GM18520 (cell line): ENCODE measurements at regions not wholly inside any gene's neighbourhood (a gene's known extent, or its start where the extent isn't known, plus 50 kb on each side); places are given as distances from the start of the nearest gene placed in this dataset.

ENCODE experiments used
- ATAC-seq: cut with Tn5 transposase; IDR thresholded peaks from one replicate; pipeline ENCODE4 v1.9.1; 2021; ENCODE audit not compliant: unreplicated experiment

GRCh38 chr5:144880513-144880912, 709.8 kb downstream of the KCTD16 start:
- ATAC-seq: no peak

DNA sequence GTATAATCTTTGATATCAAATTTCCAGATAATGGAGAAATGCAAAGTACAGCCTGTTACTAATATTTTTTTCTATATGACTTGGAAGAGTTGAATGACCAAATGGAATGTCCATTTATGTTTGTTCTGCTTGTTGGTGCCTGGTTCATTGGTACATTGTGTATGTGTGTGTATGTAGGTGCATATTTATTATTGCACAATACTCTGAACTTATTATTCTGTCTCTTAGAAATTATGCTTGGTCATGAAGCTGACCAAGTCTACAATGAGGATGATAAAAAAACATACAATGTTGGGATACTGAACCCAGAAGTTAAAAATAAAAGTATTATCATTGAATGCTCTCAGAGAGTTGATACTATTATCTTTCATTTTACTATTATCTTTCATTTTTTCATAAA, 706.3 kb downstream of the KCTD16 start:
- ATAC-seq: no peak

- ATAC-seq: no peak
These were observed 702.4 kb downstream of the KCTD16 start for GRCh38 chr5:144873076-144873475.

DNA sequence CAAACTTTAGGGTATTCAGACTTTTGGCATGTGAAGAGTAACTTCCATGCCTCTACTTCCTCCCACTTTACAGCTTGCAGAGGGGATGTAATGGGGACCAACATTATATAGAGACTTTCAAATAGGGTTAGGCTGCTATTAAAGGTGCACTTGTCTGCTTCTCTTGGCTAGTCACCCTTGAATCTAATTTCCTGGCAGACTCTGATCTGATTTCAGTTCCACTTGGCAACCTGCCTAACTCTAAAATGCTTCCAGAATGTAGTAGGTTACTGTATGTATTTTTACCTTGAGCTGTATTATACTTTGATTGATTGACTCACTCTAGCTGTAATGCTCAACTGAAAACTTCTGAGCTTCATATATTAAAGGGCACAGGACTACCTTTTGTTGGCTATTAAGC, 693.4 kb downstream of the KCTD16 start:
- no peak for ATAC-seq

GRCh38 chr5:144857454-144857853, 686.8 kb downstream of the KCTD16 start:
- no peak for ATAC-seq

- ATAC-seq: no peak
These were observed 673.4 kb downstream of the KCTD16 start for GRCh38 chr5:144844086-144844485.

DNA sequence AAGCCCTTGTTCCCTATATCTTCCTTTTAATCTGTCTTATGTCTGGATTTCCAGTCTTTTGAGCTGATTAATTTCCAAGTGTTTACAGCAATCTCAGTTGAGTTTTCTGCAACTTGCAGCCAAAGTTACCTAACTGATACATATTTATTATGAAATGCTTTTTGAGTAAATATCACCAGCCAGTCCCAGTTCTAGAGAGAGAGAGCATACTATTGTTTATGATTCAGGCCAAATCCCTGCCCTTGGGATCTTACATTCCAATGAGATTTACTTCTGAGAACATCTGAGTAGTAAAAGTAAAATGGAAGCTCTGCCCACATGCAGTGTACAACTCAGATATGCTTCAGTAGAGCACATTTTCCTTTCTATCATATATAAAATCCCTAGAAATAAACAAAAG, 661.7 kb downstream of the KCTD16 start:
- ATAC-seq: no peak

- no peak for ATAC-seq
These were observed 661.0 kb downstream of the KCTD16 start for GRCh38 chr5:144831650-144832049.

DNA sequence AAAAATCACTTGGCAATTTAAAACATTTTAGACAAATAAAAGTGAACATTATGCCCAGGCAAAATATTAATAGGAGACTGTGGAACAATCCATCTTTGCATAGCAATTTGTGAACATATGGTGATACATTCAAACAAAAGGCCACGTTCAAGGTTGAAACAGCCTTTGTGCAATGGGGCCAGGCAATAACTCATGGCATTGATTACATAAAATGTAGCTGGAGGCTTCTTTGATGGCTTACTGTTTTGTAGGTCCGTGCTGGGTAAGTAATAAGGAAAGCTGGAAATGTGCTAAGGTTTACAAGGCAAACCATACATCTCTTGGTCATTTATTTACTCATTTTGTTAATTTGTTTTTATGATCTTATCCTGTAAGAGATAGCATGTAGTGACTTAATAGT, 651.8 kb downstream of the KCTD16 start:
- no peak for ATAC-seq

GRCh38 chr5:144820278-144820677, 649.6 kb downstream of the KCTD16 start:
- no peak for ATAC-seq

GRCh38 chr5:144815131-144815530, 644.5 kb downstream of the KCTD16 start:
- ATAC-seq: no peak

DNA sequence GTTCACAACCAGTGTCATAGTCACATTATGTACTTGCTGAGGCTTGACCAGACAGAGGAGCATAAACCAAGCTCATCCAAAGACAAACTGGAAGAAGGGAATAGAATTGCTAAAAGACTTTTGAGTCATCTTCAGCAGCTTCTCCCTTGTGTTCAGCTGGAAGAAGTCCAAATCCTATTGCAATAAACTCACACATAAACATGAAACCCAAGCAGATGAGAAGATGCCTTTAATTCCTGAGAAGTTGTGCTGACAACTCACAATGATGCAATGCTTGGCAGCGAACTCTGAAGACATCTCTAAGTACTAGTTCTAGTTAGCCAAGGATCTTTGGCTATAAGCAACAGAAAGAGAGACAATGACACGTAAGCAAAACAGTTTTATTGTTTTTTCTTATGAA, 642.1 kb downstream of the KCTD16 start:
- no peak for ATAC-seq

DNA sequence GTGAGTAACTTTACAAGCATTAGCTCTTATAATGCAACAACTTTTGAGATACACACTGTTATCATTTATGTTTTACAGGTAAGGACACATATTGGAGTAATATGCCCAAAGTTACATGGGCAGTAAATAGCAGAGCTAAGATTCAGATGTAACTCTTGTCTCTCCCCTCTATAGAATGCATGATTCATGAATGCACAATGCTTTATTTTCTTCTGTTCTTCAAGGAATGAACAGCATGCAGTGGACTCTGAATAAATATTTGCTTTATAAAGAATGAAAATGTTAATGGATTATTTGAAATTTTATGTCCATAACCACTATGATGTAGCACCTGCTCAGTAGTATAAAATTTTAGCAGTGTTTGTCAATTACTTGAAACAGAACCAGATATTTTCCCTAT, 629.5 kb downstream of the KCTD16 start:
- no peak for ATAC-seq

DNA sequence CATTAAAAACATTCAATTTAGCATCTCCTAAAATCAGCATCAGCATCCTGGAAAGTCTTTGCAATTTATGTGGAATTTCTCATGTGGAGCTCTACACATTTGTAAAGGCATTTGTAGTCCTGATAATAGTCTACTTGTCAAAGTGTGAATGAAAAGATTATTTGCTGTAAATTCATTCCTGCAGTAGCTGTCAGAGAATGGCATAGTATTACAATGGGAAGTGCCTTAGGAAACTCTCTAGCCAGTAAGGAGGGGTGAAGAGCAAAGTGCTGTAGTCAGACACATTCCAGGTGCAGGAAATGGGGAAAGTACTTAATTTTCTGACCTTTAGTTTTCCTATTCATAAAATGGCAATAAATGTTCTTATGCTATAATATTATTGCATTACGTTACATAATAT, 627.9 kb downstream of the KCTD16 start:
- ATAC-seq: no peak

DNA sequence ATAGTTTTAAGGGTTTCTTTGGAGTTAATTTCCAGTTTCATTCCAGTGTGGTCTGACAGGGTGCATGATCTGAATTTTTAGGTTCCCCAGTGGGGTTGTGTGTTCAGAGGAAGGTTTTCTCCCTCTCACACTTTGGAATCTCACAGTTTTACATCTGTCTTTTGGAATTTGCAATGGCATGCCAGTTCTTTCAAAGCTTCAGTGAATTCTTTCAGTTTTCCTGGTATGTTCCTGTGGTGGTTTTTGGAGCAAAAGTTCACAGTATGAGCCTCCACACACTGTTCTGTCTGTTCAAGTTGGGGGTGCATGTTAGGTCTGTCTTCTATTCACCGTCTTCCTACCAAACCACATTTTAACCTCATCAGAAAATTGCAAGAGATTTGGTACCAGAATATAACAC, 624.2 kb downstream of the KCTD16 start:
- no peak for ATAC-seq

DNA sequence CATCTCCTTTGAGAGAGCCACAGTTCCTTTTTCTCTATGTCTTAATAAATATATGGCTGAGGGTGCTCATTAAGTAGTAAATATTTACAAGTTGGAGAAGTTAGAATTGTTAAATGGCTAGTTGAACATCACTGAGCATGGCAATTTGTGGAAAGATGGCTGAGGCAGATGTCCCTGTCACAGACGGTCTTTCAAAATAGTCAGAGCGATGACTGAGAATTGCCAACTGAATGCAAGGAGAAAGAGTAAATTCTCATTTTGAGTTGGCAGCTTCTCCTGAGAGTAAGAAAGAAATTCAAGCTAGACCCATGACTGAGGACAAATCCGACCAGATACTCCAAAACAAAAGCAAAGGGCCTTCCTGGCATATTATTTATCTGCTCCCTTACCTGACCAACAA, 617.9 kb downstream of the KCTD16 start:
- ATAC-seq: no peak

- ATAC-seq: no peak
These were observed 617.4 kb downstream of the KCTD16 start for GRCh38 chr5:144788046-144788445.

DNA sequence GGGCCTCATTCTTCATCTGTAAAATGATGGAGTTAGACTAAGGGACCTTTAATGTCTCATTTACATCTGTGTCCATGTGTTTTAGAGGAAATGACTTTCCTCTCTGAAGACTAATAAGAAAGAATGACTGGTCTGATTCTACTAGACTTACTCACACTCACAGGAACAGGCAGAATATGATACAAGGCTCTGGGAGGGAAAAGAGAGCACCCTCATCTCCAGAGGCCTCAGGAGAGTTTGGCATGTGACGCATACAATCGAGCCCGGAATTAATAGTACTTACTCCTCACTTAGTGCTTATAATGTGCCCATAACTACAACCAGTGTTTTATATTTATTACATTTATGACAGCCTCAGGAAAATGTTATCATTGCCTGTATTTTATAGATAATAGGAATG, 608.7 kb downstream of the KCTD16 start:
- no peak for ATAC-seq

- ATAC-seq: no peak
These were observed 607.9 kb downstream of the KCTD16 start for GRCh38 chr5:144778561-144778960.

GRCh38 chr5:144774197-144774596, 603.5 kb downstream of the KCTD16 start:
- ATAC-seq: no peak

- ATAC-seq: no peak
These were observed 603.0 kb downstream of the KCTD16 start for GRCh38 chr5:144773628-144774027.

DNA sequence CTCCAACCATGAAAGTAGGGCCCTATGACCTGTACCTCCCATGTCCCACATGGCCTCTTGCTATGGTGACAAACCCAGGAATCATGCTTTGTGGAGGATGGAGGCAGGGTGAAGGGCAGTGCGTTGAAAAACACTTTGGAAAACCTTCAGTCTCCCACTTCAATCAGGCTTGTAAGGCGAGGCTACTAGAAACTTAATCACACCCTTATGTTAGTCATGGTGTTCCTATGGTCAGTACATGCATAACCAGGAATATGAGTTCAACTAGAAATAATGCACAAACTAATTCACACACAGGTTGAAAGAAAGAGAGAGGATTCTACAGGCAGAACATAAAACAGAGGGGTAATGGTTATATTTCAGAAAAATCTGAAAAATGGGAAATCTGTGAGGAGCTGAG, 601.1 kb downstream of the KCTD16 start:
- no peak for ATAC-seq

DNA sequence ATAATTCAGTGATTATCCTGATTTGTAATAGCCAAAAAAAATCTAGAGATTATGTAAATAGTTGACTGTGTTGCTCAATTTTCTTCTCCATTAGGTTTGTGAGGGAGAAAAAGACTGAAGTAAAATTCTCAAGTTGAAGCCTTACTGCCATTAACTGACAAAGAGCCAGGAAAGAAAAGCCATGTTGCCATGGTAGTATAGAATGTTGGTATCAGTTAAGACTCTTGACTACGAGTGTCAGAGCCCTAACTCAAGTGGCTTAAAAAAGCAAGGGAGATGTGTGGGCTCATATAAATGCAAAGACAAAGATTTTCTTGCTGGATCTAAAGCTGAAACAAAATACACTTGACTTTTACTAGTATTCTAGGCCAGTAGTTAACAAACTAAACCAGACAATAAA, 571.7 kb downstream of the KCTD16 start:
- ATAC-seq: no peak

DNA sequence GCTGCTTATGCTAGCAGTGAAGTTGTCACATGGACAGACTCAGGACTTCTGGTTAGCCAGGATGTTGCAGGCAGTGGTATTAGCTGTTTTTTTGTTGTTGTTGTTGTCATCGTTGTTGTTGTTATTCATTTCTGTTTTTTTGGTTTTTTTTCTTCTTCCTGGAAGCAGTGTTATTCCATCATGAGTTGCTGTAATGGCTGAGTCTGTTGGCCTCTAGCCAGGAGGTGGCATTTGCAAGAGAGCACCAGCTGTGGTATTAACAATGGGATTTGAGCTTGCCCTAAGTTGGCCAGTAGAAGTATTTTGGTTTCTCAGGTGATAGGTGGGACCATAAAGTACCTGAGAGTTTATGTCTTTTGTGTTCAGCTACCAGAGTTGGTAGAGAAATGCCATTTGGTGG, 561.1 kb downstream of the KCTD16 start:
- ATAC-seq: no peak
